IPS-15b (cell line): ENCODE measurements at regions not wholly inside any gene's neighbourhood (a gene's known extent, or its start where the extent isn't known, plus 50 kb on each side); places are given as distances from the start of the nearest gene placed in this dataset.
"Not testable (repeated sequence)": the region's sequence is repeated elsewhere in the genome, so short reads cannot be mapped to it uniquely, and the experiment has no call there.

ENCODE experiments used
- H3K27me3 ChIP-seq: one replicate; pipeline ENCODE4 v1.6.1; 2013; ENCODE audit warnings: low read length; ENCODE audit not compliant: control insufficient read depth, insufficient read depth
- H3K36me3 ChIP-seq: one replicate; pipeline ENCODE4 v1.6.1; 2013; ENCODE audit warnings: low read length; ENCODE audit not compliant: control insufficient read depth, insufficient read depth
- H3K4me1 ChIP-seq: one replicate; pipeline ENCODE4 v1.6.1; 2013; ENCODE audit warnings: mild to moderate bottlenecking, low read length; ENCODE audit not compliant: control insufficient read depth, insufficient read depth
- H3K4me3 ChIP-seq: one replicate; pipeline ENCODE4 v1.5.1; 2013; ENCODE audit warnings: low read depth, low read length
- H3K9ac ChIP-seq: one replicate; pipeline ENCODE4 v1.6.1; 2013; ENCODE audit warnings: low read depth, mild to moderate bottlenecking, low read length
- H3K9me3 ChIP-seq: one replicate; pipeline ENCODE4 v1.6.1; 2013; ENCODE audit warnings: mild to moderate bottlenecking, low read length; ENCODE audit not compliant: control insufficient read depth, insufficient read depth

GRCh38 chr4:181853881-181854511 lies 389.2 kb upstream of the TENM3 start:
- H3K27me3 ChIP-seq = no peaks in the 10 kb centered on the region
- no peak overlapping the region for H3K9ac ChIP-seq
- no peaks in the 10 kb centered on the region for H3K4me1 ChIP-seq
- no peak overlapping the region for H3K4me3 ChIP-seq
- H3K9me3 ChIP-seq = no peaks in the 10 kb centered on the region
- no peaks in the 10 kb centered on the region for H3K36me3 ChIP-seq

DNA sequence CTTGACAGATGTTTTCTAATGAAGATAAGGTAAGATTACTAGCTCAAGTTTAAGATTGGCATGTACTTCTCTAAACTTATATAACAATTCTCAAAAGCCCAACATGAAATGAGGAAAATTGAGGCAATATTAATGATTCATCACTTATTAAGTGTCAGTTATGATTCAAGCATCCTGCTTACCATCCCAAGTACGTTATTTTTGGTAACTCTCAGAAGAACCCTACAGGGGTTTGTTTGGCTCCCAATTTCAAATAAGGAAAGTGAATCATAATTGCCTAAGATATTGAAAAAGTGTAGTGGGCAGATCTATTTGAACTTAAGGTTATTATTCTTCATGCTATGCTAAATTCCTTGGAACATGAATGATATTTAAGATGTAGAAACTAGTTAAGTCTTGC lies 387.9 kb upstream of the TENM3 start:
- Histone ChIP-seq H3K36me3 (no peaks in the 10 kb centered on the region), H3K9ac (no peak overlapping the region), H3K4me3 (no peak overlapping the region), H3K9me3 (no peaks in the 10 kb centered on the region), H3K27me3 (no peaks in the 10 kb centered on the region), H3K4me1 (no peaks in the 10 kb centered on the region)

- H3K4me3 ChIP-seq, H3K27me3 ChIP-seq, H3K4me1 ChIP-seq, H3K36me3 ChIP-seq, H3K9me3 ChIP-seq, H3K9ac ChIP-seq: not testable (repeated sequence)
Measured at GRCh38 chr4:181857471-181857870, 385.7 kb upstream of the TENM3 start.

DNA sequence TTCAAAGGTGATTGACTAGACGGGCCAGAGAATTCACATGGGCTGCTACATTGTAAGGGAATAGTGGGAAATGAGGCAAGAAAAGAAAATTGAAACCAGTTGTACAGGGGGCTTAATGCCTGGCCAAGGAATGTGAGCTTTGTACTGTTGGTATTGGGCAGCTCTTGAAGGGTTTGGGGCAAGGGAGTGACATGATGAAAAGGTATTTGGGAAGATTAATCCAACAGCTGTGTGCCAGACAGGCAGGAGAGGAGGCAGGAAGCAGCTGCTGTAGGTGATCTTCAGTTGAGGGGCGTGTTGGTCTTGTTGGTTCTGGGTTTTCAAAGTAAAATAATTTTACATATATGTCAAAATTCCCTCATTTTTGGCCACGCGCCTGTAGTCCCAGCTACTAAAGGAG lies 384.5 kb upstream of the TENM3 start:
- Histone ChIP-seq H3K9ac (no peak overlapping the region), H3K27me3 (no peaks in the 10 kb centered on the region), H3K4me3 (no peak overlapping the region), H3K36me3 (no peaks in the 10 kb centered on the region), H3K4me1 (no peaks in the 10 kb centered on the region), H3K9me3 (no peaks in the 10 kb centered on the region)

DNA sequence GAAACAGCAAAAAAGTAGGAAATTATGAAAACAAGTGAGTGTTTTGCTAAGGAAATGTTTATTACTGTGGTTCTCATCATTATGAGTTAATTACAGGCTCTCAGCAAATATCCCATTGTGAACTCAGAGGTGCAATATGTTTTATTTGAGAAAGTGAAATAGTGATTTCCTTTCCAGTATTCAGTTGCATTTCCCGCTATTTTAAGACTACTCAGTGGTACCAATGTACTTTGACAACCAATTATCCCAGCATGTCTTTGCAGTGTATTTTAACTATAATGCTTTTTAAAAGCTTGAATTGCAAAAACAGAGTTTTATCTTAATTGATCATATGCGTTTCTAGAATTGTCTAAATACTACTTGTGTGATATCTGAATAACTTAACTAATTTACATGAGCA lies 383.8 kb upstream of the TENM3 start:
- no peaks in the 10 kb centered on the region for H3K27me3 ChIP-seq
- no peaks in the 10 kb centered on the region for H3K36me3 ChIP-seq
- H3K9ac ChIP-seq = no peak overlapping the region
- H3K9me3 ChIP-seq = no peaks in the 10 kb centered on the region
- no peak overlapping the region for H3K4me3 ChIP-seq
- H3K4me1 ChIP-seq = no peaks in the 10 kb centered on the region

- Histone ChIP-seq H3K4me1 (no peaks in the 10 kb centered on the region), H3K27me3 (no peaks in the 10 kb centered on the region)
Measured at GRCh38 chr4:181860157-181860556, 383.0 kb upstream of the TENM3 start.

DNA sequence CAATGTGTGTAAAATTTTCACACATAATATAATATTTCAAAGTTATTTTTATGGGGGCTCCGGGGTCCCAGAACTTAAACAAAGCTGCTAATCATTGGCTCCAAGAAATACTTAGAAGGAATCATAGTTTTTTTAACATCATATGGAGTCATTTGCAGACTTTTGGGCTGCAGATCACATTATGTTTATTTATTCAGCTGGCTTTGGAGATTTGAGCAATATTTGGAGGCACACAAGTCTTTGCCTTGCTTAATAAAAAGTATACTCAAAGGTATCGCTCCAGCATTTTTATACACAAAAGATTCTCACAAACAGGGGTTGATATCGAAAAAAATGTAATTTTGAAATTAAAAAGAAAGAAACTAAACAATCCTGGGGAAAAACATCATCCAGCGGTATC lies 382.5 kb upstream of the TENM3 start:
- Histone ChIP-seq H3K4me3 (no peak overlapping the region), H3K36me3 (no peaks in the 10 kb centered on the region), H3K9me3 (no peaks in the 10 kb centered on the region), H3K27me3 (no peaks in the 10 kb centered on the region), H3K9ac (no peak overlapping the region), H3K4me1 (no peaks in the 10 kb centered on the region)

More at GRCh38 chr4:181860157-181860556, 383.0 kb upstream of the TENM3 start:
- H3K36me3 ChIP-seq = no peaks in the 10 kb centered on the region
- no peaks in the 10 kb centered on the region for H3K9me3 ChIP-seq
- no peak overlapping the region for H3K9ac ChIP-seq
- H3K4me3 ChIP-seq = no peak overlapping the region

DNA sequence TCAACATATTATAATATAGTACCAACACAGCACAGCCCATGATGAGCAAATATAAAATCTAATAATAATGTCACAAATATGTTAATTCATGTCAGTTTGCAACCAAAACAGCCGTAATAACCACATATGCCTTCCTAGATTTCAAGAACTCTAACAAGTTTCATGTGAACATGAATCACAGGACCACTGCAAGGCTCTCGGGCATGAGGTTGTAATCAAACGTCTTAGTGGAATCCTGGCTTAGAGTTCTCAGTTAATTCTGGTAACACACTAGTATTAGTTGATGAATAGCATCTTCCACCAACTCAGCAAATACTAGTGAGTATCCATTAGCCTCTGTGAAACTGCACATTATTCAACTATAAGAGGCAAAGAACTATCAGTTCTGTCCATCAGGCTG lies 379.3 kb upstream of the TENM3 start:
- Histone ChIP-seq H3K9ac (no peak overlapping the region), H3K27me3 (no peaks in the 10 kb centered on the region), H3K4me3 (no peak overlapping the region), H3K4me1 (no peaks in the 10 kb centered on the region), H3K36me3 (no peaks in the 10 kb centered on the region), H3K9me3 (no peaks in the 10 kb centered on the region)

DNA sequence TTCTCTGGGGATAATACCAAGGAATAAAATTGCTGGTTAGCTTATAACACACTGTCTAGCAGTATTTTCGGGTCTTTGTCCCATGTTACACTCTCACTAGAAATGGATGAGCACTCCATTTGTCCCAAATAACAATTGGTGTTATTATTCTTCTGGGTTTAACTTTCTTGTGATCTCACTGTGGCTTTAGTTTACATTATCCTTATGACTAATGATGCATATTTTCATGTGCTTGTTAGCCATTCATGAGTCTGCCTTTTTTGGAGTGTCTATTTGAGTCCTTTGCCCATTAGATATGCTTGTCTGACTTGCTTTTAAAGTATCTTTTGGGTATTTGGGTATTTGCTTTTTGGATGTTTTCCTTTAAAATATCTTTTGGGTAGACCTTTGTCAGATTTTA lies 372.9 kb upstream of the TENM3 start:
- Histone ChIP-seq H3K27me3 (no peaks in the 10 kb centered on the region), H3K4me1 (no peaks in the 10 kb centered on the region), H3K9me3 (no peaks in the 10 kb centered on the region), H3K9ac (no peak overlapping the region), H3K4me3 (no peak overlapping the region), H3K36me3 (no peaks in the 10 kb centered on the region)

GRCh38 chr4:181874602-181875001 lies 368.6 kb upstream of the TENM3 start:
- Histone ChIP-seq H3K9me3 (no peaks in the 10 kb centered on the region), H3K4me1 (no peaks in the 10 kb centered on the region), H3K4me3 (no peak overlapping the region), H3K36me3 (no peaks in the 10 kb centered on the region), H3K27me3 (no peaks in the 10 kb centered on the region), H3K9ac (no peak overlapping the region)

GRCh38 chr4:181877329-181877848 lies 365.8 kb upstream of the TENM3 start:
- H3K4me1 ChIP-seq = no peaks in the 10 kb centered on the region
- H3K9ac ChIP-seq = no peak overlapping the region
- H3K9me3 ChIP-seq = no peaks in the 10 kb centered on the region
- H3K4me3 ChIP-seq = no peak overlapping the region
- no peaks in the 10 kb centered on the region for H3K27me3 ChIP-seq
- no peaks in the 10 kb centered on the region for H3K36me3 ChIP-seq

DNA sequence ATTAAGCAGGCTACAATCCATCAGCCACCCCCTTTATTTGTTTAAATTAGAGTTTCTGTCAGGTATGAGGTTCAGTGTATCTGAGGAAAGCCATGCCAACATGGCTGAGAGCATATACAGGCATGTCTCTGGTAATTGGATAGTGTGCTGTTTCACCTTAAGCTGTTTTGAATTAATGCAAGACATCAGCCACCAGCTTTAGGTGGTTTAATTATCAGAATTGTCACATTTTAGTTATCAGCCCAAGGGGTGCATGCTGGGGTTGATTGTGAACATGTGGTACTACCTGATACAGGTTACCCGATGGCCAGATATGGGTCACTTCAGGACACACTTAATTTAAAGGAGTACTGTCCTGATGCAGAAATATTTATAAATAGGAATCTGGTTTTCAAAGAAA lies 353.2 kb upstream of the TENM3 start:
- H3K4me3 ChIP-seq = no peak overlapping the region
- H3K9me3 ChIP-seq = no peaks in the 10 kb centered on the region
- no peak overlapping the region for H3K9ac ChIP-seq
- no peaks in the 10 kb centered on the region for H3K27me3 ChIP-seq
- H3K36me3 ChIP-seq = no peaks in the 10 kb centered on the region
- H3K4me1 ChIP-seq = no peaks in the 10 kb centered on the region
